HG03175 (cell line): ENCODE measurements at regions not wholly inside any gene's neighbourhood (a gene's known extent, or its start where the extent isn't known, plus 50 kb on each side); places are given as distances from the start of the nearest gene placed in this dataset.

Experiments
- ATAC-seq: cut with Tn5 transposase; IDR thresholded peaks from one replicate; pipeline ENCODE4 v1.9.1; 2021; ENCODE audit warnings: mild to moderate bottlenecking, moderate library complexity; ENCODE audit not compliant: unreplicated experiment

DNA sequence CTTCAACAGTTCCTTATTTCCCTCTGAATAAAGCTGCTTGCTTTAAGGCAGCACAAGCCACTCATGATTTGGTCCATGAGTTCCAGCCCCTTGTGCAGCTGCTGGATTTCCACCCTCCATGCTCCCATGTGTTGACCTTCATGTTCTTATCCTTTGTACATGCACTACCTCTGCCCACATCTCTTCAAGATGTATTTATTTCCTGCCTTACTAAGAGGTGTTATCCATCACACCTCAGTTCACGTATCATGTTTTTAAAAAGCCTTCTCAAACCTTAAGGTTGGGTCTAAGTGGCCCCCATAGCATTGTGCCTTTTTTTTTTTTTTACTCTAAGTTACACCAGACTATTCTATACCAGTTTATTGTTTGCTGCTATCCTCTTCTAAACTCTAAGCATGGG is 107.7 kb downstream of the SIPA1L2 start:
- no peak for ATAC-seq

DNA sequence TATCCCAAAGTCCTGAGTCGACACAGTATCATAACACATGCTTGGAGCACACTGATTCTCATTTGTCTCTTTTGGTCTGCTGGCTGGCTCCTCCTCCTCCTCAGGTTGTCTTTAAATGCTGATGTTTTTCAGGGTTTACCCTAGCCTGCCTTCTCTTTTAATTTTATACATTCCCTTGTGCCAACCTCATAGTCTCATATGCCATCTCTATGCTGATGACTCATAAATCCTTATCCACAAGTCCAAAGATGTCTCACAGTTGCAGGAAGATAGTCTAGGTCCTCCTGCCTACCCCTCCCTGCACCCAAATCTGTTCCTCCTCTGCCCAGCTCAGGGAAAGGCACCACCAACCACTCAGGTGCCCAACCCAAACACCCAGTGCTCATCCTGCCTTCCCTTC is 108.3 kb downstream of the SIPA1L2 start:
- no peak for ATAC-seq

DNA sequence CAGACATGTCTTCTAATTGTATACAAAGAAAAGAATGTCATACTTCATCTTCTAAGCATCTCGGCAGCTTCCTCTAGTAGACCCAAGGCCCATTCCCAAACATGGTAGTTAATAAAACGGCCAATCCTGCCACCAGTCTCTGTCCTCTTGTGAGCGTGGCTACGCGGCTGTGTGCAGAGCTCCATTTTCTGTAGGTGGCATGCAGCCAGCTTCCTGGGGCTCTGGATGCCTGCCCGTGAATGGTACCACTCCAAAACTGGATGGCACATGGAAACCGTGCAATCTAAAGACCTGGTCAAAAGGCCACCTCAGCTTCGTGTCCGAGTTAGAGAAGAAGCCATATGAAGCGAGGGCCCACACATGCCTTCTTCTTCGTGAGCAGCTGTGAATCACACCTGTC is 110.7 kb downstream of the SIPA1L2 start:
- no peak for ATAC-seq

DNA sequence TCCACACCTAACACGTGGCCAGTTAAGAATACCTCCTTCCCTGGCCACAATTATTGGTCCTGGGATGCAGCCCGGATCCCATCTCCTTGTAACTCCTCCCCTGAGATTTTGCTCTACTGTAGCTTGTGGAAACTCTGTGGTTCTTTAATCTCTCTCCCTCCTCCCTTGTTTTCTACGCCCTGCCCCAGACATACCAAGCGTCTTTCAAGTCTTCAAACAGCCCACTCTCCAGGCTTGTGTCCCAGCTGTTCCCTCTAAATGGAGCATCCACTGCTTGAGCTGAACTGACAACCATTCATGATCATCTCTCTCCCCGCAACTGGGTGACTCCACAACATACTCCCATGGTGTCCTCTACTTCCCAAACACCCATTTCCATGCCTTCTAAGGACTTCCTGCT is 111.6 kb downstream of the SIPA1L2 start:
- no peak for ATAC-seq

DNA sequence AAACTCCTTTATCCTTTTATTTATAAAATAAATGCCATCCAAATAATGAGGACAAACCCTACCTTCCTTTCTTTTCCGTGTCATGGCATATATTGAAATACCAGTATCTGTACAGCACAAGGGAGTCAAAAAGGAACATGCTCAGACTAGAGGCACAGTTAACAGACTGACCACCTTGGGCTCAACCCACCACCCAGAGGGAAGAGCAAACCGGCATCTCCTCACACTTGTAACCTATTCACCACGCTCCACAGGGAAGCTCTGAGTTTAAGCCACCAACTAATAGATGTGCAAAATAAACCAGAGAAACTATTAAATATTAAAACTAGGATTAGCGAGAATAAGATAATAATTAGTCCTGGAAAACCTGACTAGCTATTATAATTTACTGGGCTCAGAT is 112.7 kb downstream of the SIPA1L2 start:
- no peak for ATAC-seq

DNA sequence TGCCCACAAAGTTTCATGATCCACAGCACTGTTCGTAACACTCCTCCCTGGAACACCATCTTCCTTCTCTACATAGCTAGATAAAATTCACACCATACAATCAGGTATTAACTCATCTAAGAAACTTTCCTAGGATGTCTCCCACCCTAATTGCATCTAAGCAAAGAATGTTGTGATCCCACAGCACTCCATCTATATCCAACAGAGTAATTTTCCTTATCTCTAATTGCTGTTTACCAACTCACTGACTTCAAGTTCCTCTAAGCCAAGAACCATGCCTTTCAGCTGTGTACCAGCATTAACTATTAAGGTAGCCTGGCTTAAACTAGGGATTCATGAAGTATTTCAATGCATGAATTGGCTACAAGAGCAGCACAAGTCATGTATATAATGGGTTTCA is 114.2 kb downstream of the SIPA1L2 start:
- no peak for ATAC-seq

DNA sequence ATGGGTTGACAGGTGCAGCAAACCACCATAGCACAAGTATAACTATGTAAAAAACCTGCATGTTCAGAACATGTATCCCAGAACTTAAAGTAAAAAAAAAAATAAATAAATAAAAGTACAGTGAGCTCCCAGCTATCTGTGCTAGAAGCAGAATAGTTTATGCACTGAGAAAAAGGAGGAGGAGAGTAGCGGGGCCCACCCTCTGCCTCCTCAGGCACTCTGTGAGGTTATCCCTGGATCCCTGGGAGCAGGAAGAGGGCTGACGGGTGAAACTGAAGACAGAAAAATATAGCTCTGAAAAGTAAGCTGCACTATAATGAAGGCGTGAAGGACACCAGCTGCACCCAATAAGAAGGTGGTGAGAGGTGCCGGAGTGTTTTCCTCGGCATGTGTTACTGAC is 117.2 kb downstream of the SIPA1L2 start:
- no peak for ATAC-seq

DNA sequence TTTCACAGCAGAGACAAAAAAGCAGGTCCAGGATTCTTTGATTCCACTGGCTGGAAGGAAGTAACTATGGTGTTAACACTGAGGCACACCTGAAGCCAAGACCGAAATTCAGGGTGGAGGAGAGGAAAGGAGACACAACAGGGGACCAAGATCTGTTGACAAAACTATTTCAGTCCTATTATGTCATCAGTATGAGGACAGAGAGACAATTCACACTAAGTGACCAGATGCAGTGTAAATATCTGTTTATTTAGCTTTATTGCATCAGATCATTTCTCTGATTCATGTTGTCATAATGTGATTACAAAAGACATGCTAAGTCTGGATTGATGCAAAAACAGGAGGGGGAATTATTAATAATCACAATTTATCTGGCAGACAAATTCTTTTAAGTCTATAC is 118.8 kb downstream of the SIPA1L2 start:
- ATAC-seq = no peak

DNA sequence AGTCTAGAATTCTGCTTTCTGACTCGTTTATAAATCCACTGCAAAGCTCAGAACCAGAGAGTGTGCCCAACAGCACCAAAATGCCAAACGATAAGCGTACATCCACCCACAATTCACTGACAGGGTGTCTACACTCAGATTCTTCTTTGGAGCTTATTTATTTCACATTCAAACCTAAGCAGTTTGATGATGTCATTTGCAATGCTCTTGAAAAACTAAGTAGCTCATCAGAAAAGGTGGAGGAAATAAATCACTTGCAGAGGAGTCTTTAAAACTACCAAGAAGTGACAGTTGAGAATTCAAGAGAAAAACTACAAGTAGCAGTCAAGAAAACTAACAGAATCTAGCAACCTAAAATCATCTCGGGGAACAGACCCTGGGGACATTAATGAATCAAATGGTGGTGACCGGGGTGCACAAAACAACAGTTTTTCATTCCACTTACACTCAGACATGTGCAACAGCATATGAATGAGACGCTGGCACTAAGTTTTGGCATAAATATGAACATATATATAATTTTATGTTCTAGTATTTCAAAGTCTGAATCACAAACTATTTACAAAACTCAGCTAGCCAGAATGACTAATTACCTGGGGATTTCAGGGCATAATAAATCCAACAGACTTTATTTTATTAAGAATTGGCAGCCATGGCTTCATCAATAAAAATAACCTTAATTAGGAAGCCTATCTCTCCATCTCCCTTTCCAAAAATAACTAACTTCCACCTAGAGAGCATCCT is 119.4 kb downstream of the SIPA1L2 start:
- no peak for ATAC-seq

DNA sequence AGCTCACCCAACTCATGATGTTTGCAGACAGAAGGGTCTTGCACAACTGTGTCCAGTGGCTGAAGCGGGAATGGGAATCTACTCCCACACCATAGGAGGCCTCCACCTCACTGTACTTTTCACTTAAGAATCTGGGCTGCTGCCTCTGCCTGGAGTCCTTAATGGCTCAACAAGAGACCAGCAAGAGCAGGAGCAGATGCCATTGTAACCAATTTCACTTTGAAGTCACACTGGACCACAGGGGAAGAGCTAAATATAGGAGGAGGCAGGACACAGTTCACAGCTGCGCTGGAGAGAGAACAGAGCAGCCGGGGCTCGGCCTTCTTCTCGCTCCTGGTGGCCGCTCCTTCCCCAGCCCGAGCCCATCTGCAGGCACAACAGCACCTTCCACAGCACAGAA is 120.4 kb downstream of the SIPA1L2 start:
- ATAC-seq = no peak

DNA sequence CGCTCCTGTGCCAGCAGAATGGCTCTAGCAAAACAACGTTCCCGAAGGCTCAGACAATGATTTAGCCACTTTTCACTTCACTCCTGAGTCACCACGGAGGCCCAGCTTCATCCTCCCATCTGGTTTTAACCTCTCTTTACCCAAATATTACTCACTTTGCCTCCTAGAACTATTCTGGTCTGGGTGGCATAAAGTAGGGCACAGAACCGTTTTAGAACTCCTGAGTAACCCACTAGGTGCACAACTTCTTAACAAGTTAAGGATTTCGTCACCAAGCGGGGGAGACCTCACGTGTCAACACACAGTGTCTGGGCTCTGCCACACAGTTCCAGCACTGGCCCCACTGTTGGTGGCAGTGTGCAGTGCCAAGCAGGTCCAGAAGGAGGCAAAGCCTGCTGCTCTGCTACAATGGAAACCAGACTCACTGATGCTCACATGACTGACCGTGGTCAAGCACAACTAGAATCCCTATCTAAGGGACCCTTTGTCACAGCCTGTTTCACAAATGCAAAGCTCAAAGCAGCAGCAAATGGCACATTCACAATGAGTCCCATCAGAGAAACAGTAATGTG is 121.7 kb downstream of the SIPA1L2 start:
- ATAC-seq = no peak

DNA sequence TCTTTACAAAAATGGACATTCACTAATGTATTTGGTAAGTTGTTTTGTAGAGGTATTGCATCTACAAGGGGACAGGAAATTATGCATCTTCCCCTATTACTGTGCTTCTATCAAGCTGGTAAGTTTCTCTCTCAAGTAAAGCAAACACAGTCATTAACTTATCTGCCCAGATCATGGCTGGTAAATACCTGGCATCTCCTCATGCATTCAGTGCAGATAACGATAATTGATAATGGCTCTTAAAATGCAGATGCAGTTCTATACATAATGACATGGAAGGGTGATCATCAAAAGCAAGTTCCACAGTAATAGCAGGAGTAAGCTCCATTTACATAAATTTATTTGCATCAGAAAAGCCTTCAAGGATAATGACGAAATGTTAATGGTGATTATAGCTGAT is 122.4 kb downstream of the SIPA1L2 start:
- no peak for ATAC-seq

DNA sequence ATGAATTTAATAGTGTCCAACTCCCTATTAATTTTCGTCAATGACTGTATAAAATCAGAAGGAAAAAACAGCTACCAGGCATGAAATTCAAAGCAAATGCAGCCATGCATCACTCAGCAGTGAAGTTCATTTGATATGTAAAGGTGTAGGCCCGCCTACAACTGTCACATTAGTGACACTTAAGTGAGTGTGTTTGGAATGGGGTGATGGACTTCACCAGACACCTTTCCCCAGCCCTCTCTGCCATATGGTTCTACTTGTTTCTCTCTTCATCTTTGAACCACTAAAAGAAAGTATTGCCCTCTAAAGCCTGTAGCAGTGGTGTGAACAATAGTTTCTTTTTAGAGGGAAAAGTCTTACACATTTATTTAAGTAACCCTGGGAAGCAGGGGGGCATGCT is 124.0 kb downstream of the SIPA1L2 start:
- no peak for ATAC-seq

DNA sequence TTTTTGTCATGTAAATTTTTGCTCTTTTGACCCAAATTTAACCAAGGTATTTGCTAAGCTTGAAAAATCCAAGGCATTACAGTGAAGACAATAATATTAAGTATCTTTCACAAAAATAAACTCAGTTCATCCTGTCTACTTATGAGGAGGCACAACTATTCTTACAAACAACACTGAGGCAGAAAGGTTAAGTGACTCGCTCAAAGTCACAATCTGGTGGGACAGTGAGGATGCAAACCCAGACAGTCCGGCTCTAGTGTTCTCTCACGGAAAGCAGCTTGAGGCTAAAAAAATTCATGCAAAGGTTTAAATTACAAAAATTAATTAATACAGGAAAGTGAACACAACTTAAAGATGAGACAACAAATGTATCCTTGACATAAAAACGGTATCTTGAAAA is 125.3 kb downstream of the SIPA1L2 start:
- no peak for ATAC-seq

DNA sequence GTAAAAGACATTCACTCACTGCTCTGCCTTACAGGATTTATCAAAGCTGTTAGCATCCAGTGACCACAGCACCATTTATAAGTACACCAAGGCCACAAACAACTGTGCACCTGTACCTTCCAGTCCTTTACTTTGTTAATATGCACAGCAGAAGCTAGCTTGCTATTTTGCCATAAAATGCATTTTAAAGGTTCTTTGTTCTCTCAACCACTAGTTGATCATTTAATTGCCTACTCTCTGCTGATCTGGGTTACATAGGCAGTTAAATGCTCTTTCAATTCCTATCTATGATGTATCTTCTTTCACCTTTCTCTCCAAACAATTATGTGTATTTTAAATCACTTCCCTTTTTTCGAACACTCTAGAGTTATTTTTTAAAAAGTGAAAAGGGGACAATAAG is 126.4 kb downstream of the SIPA1L2 start:
- no peak for ATAC-seq

DNA sequence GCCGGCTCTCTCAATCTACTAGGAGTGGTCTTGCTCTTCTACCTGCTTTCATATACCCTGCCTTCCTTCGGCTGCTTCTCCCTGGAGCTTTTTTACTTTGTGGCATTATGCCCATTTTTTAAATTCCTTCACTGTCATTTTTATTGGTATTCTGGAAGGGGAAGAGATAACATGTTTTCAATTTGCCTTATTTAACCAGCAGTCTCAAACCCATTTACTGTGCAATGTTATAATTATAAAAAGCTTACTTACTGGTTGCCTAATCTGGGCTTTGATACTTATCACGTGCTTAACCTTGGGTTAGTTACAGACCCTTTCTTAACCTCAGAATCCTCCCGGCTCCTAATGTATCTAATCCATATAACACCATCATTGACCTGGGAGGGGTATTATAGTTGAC is 128.1 kb downstream of the SIPA1L2 start:
- ATAC-seq = no peak

DNA sequence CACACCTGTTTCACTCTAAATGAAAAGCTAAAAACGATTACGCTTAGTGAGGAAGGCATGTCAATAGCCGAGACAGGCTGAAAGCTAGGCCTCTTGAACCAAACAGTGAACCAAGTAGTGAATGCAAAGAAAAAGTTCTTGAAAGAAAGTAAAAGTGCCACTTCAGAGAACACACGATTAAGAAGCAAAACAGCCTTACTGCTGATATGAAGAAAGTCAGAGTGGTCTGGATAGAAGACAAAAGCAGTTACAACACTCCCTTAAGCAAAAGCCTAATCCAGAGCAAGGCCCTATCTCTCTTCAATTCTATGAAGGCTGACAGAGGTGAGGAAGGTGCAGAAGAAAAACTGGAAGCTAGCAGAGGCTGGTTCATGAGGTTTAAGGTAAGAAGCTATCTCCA is 130.7 kb downstream of the SIPA1L2 start:
- no peak for ATAC-seq

DNA sequence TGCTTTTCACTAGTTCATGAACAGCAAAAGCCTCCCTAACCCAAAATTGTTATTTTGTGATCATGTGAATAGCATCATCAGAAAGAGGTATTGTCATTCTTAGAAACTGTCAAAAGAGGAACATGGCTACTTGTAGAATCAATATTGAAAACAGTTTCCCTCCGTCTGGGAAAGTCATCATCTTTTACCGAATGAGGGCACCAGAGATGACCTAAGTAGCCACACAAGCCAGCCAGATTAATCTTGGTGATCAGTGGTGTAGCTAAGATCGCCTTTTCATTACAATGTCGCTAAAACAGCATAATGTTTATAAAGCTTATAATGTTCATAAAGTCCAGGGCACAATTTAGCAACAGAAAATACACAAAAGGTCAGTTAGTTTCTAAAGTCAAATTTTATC is 136.1 kb downstream of the SIPA1L2 start:
- ATAC-seq = no peak

DNA sequence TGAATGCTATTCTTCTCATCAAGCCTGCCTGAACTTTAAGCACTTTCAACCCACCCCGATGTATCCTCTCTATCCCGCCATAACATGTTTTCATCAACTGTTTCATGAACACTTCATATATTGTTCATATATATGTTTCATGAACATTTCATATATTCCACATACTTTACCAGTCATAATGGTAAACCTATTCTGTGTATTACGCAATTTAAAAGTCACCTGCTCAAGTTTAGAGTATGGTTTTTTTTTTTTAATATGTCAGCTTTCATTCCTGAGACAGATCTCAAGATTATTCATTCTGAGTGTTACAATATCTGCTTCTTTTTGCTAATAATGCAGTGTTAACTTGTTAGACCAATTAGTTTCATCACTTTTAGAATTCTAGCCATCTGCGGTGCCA is 140.7 kb downstream of the SIPA1L2 start:
- no peak for ATAC-seq

DNA sequence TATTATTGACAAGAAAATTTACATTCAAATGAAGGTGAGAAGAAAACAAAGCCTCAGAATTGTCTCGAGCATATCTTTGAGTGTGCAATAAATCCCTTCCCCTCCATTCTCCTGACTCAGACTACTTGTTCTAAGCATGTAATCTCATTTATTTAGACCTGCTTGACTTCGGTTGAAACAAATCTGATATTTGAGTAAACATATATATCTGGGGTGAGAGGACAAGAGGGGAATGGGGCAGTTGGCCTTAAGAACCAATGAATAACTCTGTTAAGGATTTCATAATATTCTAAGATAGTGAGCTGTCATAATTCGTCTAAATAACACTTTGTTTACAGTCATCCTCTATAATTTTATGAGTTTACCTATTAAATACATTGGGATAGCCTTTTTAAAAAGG is 142.7 kb downstream of the SIPA1L2 start:
- ATAC-seq = no peak

DNA sequence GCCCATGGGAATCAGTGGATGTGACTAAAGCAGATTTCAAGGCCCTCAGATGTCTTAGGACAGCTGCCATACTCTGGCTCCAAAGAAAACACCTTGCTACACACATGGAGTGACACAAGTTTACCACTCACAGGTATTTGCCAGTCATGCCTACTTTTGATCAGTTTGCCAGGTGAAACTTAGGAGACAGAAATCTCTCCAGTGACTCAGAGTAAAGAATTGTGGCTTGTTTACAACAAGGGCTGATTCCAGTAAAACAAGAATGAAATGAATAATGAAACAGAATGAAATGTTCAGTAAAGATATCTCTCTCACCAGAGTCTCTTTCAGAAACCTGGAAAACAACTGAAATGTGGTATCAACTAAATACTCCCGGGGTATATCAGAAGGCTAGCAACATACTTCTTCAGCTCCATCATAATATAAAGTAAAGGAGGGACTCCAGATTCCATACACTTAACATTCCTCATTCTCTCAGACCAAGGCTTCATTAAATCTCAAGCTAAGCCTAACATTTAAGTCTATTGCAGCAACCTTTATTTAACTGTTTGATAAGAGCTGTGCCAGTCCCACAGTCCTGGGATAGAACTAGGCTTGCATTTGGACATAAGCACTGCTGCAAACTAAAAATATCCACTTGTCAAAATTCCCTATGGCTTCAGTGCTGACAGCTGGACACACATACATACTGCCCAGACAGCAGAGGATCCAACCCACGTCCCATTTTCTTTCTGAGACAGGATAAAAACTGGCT is 143.3 kb downstream of the SIPA1L2 start:
- no peak for ATAC-seq

DNA sequence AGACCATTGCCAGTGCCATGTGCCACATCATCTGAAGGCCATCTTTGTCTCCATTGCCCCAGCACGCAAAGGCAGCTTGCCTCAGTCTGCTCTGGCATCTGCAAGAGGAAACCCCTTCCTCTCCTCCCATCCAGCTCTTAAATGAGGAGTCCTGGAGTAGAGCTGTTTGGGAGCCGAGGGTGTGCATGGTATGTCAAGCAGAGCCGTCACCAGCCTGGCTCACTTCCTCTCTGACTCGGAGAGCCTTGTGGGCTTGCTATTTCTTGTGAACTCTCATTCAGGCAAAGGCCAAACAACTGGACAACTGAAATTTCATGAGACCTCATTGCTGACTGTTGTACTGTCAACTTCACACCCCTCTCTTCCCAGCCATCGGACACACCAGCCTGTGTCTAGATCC is 143.9 kb downstream of the SIPA1L2 start:
- no peak for ATAC-seq
